Sigmoid colon (tissue), 6 donors: ENCODE measurements at regions not wholly inside any gene's neighbourhood (a gene's known extent, or its start where the extent isn't known, plus 50 kb on each side); places are given as distances from the start of the nearest gene placed in this dataset.

Experiments
- DNase-seq: peaks from one replicate; pipeline ENCODE4 v3.0.0-alpha.2; 2019
- H3K27ac ChIP-seq, 4 donors: fragments of 200-600 bp; sonication (generic); one replicate each; pipeline ENCODE4 v1.5.1; 2016 to 2019; ENCODE audit warnings: mild to moderate bottlenecking in 1 of 4
- H3K27me3 ChIP-seq, 3 donors: fragments of 200-600 bp; sonication (generic); one replicate each; pipeline ENCODE4 v1.5.1; 2019; ENCODE audit warnings: mild to moderate bottlenecking in 1 of 3
- H3K36me3 ChIP-seq, 4 donors: fragments of 200-600 bp; sonication (generic); one replicate each; pipeline ENCODE4 v1.5.1; 2016 to 2019
- H3K4me1 ChIP-seq, 4 donors: fragments of 200-600 bp; sonication (generic); one replicate each; pipeline ENCODE4 v1.5.1; 2017 to 2019
- H3K4me3 ChIP-seq, 4 donors: fragments of 200-600 bp; sonication (generic); one replicate each; pipeline ENCODE4 v1.5.1; 2017 to 2019; ENCODE audit warnings: mild to moderate bottlenecking in 2 of 4, moderate library complexity in 1 of 4
- H3K9me3 ChIP-seq, 4 donors: fragments of 200-600 bp in 3 of 4; sonication (generic) in 3 of 4; one replicate each; pipeline versions ENCODE4 v1.5.1 to v1.6.1; 2013 to 2019
- EP300 ChIP-seq, 4 donors: sonication (generic); formaldehyde crosslinking; IDR thresholded peaks; one replicate each; pipeline ENCODE4 v1.6.1; 2017; ENCODE audit warnings: antibody characterized with exemption in 4 of 4
- POLR2A ChIP-seq, 2 donors: fragments of 450-650 bp; IDR thresholded peaks; one replicate each; pipeline ENCODE4 v1.6.1; 2016; ENCODE audit warnings: antibody characterized with exemption in 2 of 2, mild to moderate bottlenecking in 2 of 2, moderate library complexity in 2 of 2
- POLR2AphosphoS5 ChIP-seq, 4 donors: sonication (generic); formaldehyde crosslinking; IDR thresholded peaks; one replicate each; pipeline ENCODE4 v1.6.1; 2017; ENCODE audit warnings: antibody characterized with exemption in 4 of 4
- WGBS, 2 donors: extraction: QIAGEN DNeasy Blood & Tissue Kit; methylation state at CpG; one replicate each; pipeline ENCODE4 v1.1.7; 2013; 5-methylcytosine and 5-hydroxymethylcytosine counted together
- intact Hi-C: fragments of 100-400 bp; cut with DNase I; formaldehyde crosslinking; loops from one replicate; pipeline ENCODE4 v1.15.1; 2023
- TF ChIP-seq, protein P1 (sequence below), 4 experiments: fragments of 450-650 bp in 3 of 4; fragments of 200-600 bp in 1 of 4; IDR thresholded peaks; one replicate each; pipeline ENCODE4 v1.5.1; 2016 to 2019; ENCODE audit warnings: antibody characterized with exemption in 4 of 4, mild to moderate bottlenecking in 3 of 4, moderate library complexity in 2 of 4
- donor health status: healthy with polysubstance abuse.
- donor health status: healthy.

DNA sequence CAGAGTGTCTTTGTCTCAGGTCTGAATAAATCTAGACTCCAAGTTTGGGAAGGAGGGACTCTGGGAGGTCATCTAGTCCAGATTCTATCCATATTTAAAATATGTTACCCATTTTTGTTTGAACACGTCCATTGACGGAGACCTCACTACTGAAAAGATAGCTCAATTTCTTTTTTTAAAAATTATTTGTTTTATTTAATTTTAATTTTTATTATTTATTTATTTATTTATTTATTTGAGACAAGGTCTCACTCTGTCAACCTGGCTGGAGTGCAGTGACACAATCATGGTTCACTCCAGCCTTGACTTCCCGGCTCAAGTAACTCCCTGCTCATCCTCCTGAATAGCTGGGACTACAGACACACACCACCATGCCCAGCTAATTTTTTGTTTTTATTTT is 89.5 kb upstream of the SNX19 start:
- H3K9me3 ChIP-seq: peaks cover 0 to 2% (median 0%) of the 10 kb centered on the region in 4 donors
- intact Hi-C loops: no loop called here
- H3K27me3 ChIP-seq: no peaks in the 10 kb centered on the region
- no peak for DNase-seq
- no peaks in the 10 kb centered on the region for H3K36me3 ChIP-seq
- WGBS, 2 donors: 91 to 94% methylated on average over 3 of the region's 3 CpGs
- TF ChIP-seq, protein P1, sequence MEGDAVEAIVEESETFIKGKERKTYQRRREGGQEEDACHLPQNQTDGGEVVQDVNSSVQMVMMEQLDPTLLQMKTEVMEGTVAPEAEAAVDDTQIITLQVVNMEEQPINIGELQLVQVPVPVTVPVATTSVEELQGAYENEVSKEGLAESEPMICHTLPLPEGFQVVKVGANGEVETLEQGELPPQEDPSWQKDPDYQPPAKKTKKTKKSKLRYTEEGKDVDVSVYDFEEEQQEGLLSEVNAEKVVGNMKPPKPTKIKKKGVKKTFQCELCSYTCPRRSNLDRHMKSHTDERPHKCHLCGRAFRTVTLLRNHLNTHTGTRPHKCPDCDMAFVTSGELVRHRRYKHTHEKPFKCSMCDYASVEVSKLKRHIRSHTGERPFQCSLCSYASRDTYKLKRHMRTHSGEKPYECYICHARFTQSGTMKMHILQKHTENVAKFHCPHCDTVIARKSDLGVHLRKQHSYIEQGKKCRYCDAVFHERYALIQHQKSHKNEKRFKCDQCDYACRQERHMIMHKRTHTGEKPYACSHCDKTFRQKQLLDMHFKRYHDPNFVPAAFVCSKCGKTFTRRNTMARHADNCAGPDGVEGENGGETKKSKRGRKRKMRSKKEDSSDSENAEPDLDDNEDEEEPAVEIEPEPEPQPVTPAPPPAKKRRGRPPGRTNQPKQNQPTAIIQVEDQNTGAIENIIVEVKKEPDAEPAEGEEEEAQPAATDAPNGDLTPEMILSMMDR (IDR thresholded peaks at IDR 0.05): no peak
- TF ChIP-seq EP300 (IDR thresholded peaks at IDR 0.05): no peak
- no peak for TF ChIP-seq POLR2A (IDR thresholded peaks at IDR 0.05)
- no peak overlapping the region for H3K27ac ChIP-seq
- H3K4me1 ChIP-seq: no peaks in the 10 kb centered on the region
- H3K4me3 ChIP-seq: no peak overlapping the region

DNA sequence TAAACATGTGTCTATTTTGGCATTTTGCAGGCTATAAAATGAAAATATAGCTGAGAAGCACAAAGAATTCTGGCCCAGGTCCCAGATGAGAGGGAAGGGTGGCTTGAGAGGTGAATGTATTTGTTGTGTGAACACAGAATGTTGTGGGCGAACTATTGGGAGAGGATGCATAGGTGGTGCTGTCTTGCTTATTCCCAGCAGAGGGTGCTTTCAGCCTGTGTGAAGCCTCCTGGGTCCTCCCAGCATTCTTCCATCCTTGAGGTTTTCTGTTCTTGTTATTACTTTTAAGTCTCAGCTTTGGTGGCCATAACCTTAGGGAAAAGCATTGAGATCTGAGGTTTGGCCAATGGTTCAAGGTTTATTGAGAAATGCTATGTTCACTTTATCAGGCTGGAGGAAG is 108.7 kb upstream of the SNX19 start:
- DNase-seq: no peak
- no peaks in the 10 kb centered on the region for H3K27me3 ChIP-seq
- H3K27ac ChIP-seq: no peak overlapping the region
- no peaks in the 10 kb centered on the region for H3K9me3 ChIP-seq
- H3K36me3 ChIP-seq: no peaks in the 10 kb centered on the region
- 40 to 68% methylated on average over 1 of the region's 1 CpG for WGBS, 2 donors
- intact Hi-C loops: no loop called here
- no peaks in the 10 kb centered on the region for H3K4me1 ChIP-seq
- TF ChIP-seq, protein P1 (IDR thresholded peaks at IDR 0.05): peak in 1 of 4 experiments; percentile 34
- no peak for TF ChIP-seq POLR2AphosphoS5 (IDR thresholded peaks at IDR 0.05)
- no peak overlapping the region for H3K4me3 ChIP-seq

DNA sequence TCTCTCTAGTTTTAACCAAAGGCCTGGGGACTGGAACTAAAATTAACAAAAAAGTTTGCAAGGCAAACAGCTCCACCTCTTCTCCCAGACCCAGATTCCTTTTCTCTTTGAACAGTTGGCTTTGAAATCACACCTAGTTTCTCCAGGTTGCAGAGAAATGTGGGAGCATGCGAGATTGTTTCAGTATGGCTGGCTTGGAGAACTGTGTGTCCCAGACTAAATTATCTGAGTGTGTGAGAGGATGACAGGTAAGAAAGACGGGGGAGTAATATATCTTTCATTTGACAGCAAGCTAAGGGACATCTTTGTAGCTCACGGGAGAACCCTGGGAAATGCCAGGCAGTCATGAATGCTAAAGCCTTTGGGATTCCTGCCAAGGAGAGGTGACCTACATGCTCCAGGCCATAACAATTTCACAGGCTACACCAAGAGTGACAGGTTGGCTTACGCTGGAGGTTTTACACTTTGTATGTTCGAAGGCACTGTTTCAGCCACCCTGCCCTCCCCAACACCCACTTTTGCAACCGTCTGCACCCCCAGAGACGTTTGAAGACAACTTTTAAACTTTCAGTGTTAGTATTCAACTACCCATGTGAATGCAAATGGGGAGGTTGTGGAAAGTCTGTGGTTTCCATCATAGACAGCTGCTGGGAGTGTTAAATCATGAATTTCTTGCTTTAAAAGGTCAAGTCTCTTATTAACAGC is 109.3 kb upstream of the SNX19 start:
- TF ChIP-seq, protein P1 (IDR thresholded peaks at IDR 0.05): no peak
- TF ChIP-seq POLR2AphosphoS5 (IDR thresholded peaks at IDR 0.05) (no peak), POLR2A (IDR thresholded peaks at IDR 0.05) (no peak), EP300 (IDR thresholded peaks at IDR 0.05) (no peak)
- Histone ChIP-seq H3K27ac (no peak overlapping the region), H3K4me3 (no peak overlapping the region), H3K27me3 (no peaks in the 10 kb centered on the region), H3K4me1 (no peaks in the 10 kb centered on the region), H3K9me3 (no peaks in the 10 kb centered on the region), H3K36me3 (no peaks in the 10 kb centered on the region)
- DNase-seq: no peak
- WGBS, 2 donors: 51 to 67% methylated on average over 7 of the region's 7 CpGs
- intact Hi-C loops: no loop called here

DNA sequence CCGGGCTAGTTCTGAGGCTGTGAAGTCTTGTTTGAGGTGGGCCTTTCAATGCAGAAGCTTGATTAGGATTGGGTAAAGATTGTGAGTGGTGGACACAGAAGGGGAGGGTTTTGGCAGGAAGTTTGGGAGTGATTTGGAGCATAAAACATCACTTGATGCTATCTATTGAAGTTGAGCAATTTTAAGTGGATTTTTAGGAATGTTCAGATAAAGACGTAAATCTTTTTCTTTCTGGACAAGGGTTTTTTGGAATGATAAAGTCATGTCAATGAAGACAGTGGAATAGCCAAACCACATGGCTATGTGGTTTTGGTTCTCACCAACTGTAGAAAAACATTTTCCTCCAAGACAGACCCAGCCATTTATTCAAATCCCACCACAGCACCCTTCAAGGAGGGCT is 111.2 kb upstream of the SNX19 start:
- no peak for DNase-seq

More for the DNA sequence above, 111.2 kb upstream of the SNX19 start:
- no peak overlapping the region for H3K4me3 ChIP-seq
- H3K27me3 ChIP-seq: no peaks in the 10 kb centered on the region
- H3K36me3 ChIP-seq: no peaks in the 10 kb centered on the region
- no peaks in the 10 kb centered on the region for H3K9me3 ChIP-seq
- 85 to 90% methylated on average over 2 of the region's 2 CpGs for WGBS, 2 donors
- no peaks in the 10 kb centered on the region for H3K4me1 ChIP-seq
- no peak overlapping the region for H3K27ac ChIP-seq
- intact Hi-C loops: no loop called here
- TF ChIP-seq POLR2A (IDR thresholded peaks at IDR 0.05): no peak
- no peak for TF ChIP-seq EP300 (IDR thresholded peaks at IDR 0.05)
- TF ChIP-seq, protein P1 (IDR thresholded peaks at IDR 0.05): no peak
- no peak for TF ChIP-seq POLR2AphosphoS5 (IDR thresholded peaks at IDR 0.05)
